GM23338 (cell line): ENCODE measurements at regions not wholly inside any gene's neighbourhood (a gene's known extent, or its start where the extent isn't known, plus 50 kb on each side); places are given as distances from the start of the nearest gene placed in this dataset.

Experiments used
- ATAC-seq: fragments of 200-7000 bp; cut with Tn5 transposase; 3 replicates; pipeline ENCODE4 v1.9.1; 2020
- DNase-seq: peaks from one replicate; pipeline ENCODE4 v3.0.0-alpha.2; 2015; ENCODE audit warnings: low spot score
- H2AFZ ChIP-seq: fragments of 200-600 bp; sonication (generic); 2 replicates; pipeline ENCODE4 v1.8.0; 2016; ENCODE audit warnings: antibody characterized with exemption, mild to moderate bottlenecking, moderate library complexity
- H3F3A ChIP-seq: fragments of 200-600 bp; sonication (generic); replicated peaks from 2 replicates; pipeline ENCODE4 v1.8.0; 2017; ENCODE audit warnings: antibody characterized with exemption, mixed run types, low read depth
- H3K27ac ChIP-seq: fragments of 200-600 bp; sonication (generic); 2 replicates; pipeline ENCODE4 v1.6.1; 2016; ENCODE audit warnings: low read depth
- H3K27me3 ChIP-seq: fragments of 200-600 bp; sonication (generic); 2 replicates; pipeline ENCODE4 v1.8.0; 2016; ENCODE audit warnings: mild to moderate bottlenecking, mixed run types, moderate library complexity; ENCODE audit not compliant: insufficient read depth
- H3K36me3 ChIP-seq: fragments of 200-600 bp; sonication (generic); 2 replicates; pipeline ENCODE4 v1.8.0; 2016; ENCODE audit warnings: mild to moderate bottlenecking; ENCODE audit not compliant: insufficient read depth
- H3K4me1 ChIP-seq: fragments of 200-600 bp; sonication (generic); 2 replicates; pipeline ENCODE4 v1.8.0; 2016; ENCODE audit warnings: mild to moderate bottlenecking, moderate library complexity; ENCODE audit not compliant: insufficient read depth
- H3K4me2 ChIP-seq: fragments of 200-600 bp; sonication (generic); 2 replicates; pipeline ENCODE4 v1.7.1; 2017; ENCODE audit warnings: mixed run types
- H3K4me3 ChIP-seq: fragments of 200-600 bp; sonication (generic); 2 replicates; pipeline ENCODE4 v1.6.1; 2016; ENCODE audit warnings: mixed run types
- H3K79me2 ChIP-seq: fragments of 200-600 bp; sonication (generic); replicated peaks from 2 replicates; pipeline ENCODE4 v1.8.0; 2017; ENCODE audit warnings: mild to moderate bottlenecking; ENCODE audit not compliant: insufficient read depth
- H3K9me2 ChIP-seq: fragments of 200-600 bp; sonication (generic); 2 replicates; pipeline ENCODE4 v1.8.0; 2017; ENCODE audit not compliant: insufficient read depth
- H4K20me1 ChIP-seq: fragments of 200-600 bp; sonication (generic); replicated peaks from 2 replicates; pipeline ENCODE4 v1.8.0; 2017; ENCODE audit warnings: mild to moderate bottlenecking; ENCODE audit not compliant: insufficient read depth
- H3K27ac Mint-ChIP-seq: 2 replicates; pipeline ENCODE4 v1.8.0; 2020; ENCODE audit warnings: inconsistent platforms, mild to moderate bottlenecking, moderate library complexity, mixed read lengths
- H3K27me3 Mint-ChIP-seq: 3 replicates; pipeline ENCODE4 v1.8.0; 2022; ENCODE audit warnings: low read depth, mild to moderate bottlenecking, moderate library complexity, mixed read lengths, inconsistent platforms; ENCODE audit not compliant: insufficient read depth, poor library complexity
- H3K36me3 Mint-ChIP-seq: 3 replicates; pipeline ENCODE4 v1.8.0; 2021; ENCODE audit warnings: low read depth, mild to moderate bottlenecking, inconsistent platforms, moderate library complexity, mixed read lengths
- H3K4me1 Mint-ChIP-seq: 3 replicates; pipeline ENCODE4 v1.8.0; 2020; ENCODE audit warnings: mild to moderate bottlenecking, inconsistent platforms, mixed read lengths
- H3K4me3 Mint-ChIP-seq: 3 replicates; pipeline ENCODE4 v1.8.0; 2021; ENCODE audit warnings: moderate library complexity, mild to moderate bottlenecking, inconsistent platforms, mixed read lengths
- H3K9me3 Mint-ChIP-seq: 3 replicates; pipeline ENCODE4 v1.8.0; 2020; ENCODE audit warnings: moderate library complexity, mild to moderate bottlenecking, inconsistent platforms, mixed read lengths
- CREB1 ChIP-seq: fragments of 250-450 bp; sonication (Bioruptor Pico); IDR thresholded peaks from 2 replicates; pipeline ENCODE4 v1.5.0; 2020; ENCODE audit warnings: low read depth, mild to moderate bottlenecking, moderate library complexity
- CTCF ChIP-seq, 2 experiments: fragments of 200-600 bp in 1 of 2; sonication (generic) in 1 of 2; conservative IDR thresholded peaks; 2 replicates each; pipeline versions ENCODE4 v1.5.1 to v1.6.1; 2016 to 2017; ENCODE audit warnings: antibody characterized with exemption in 2 of 2, low read depth in 2 of 2, mild to moderate bottlenecking in 2 of 2, moderate library complexity in 1 of 2
- EZH2 ChIP-seq: fragments of 200-600 bp; sonication (generic); IDR thresholded peaks from one replicate; pipeline ENCODE4 v1.8.0; 2017; ENCODE audit warnings: antibody characterized with exemption, mild to moderate bottlenecking, low read depth; ENCODE audit not compliant: unreplicated experiment
- EZH2phosphoT487 ChIP-seq: fragments of 200-600 bp; sonication (generic); IDR thresholded peaks from one replicate; pipeline ENCODE4 v1.8.1; 2018; ENCODE audit warnings: antibody characterized with exemption; ENCODE audit not compliant: unreplicated experiment
- JUNB ChIP-seq: IDR thresholded peaks from one replicate; pipeline ENCODE4 v1.6.1; 2016; ENCODE audit warnings: antibody characterized with exemption; ENCODE audit not compliant: unreplicated experiment
- NANOG ChIP-seq: IDR thresholded peaks from 2 replicates; pipeline ENCODE4 v1.6.1; 2016; ENCODE audit warnings: antibody characterized with exemption, borderline replicate concordance
- POLR2AphosphoS5 ChIP-seq: IDR thresholded peaks from 2 replicates; pipeline ENCODE4 v1.6.1; 2016; ENCODE audit warnings: antibody characterized with exemption, low read depth
- REST ChIP-seq: IDR thresholded peaks from one replicate; pipeline ENCODE4 v1.6.1; 2018; ENCODE audit warnings: antibody characterized with exemption; ENCODE audit not compliant: unreplicated experiment

- Mint-ChIP-seq H3K27me3 (no peaks in the 10 kb centered on the region), H3K27ac (no peak overlapping the region), H3K9me3 (no peaks in the 10 kb centered on the region), H3K4me3 (no peak overlapping the region), H3K36me3 (no peaks in the 10 kb centered on the region), H3K4me1 (no peaks in the 10 kb centered on the region)
- H3K36me3 ChIP-seq, result no peaks in the 10 kb centered on the region
- no peaks in the 10 kb centered on the region for H3K4me1 ChIP-seq
- no peaks in the 10 kb centered on the region for H4K20me1 ChIP-seq
- DNase-seq (no peak), ATAC-seq (no peak)
- no peaks in the 10 kb centered on the region for H3K27me3 ChIP-seq
- H3K27ac ChIP-seq, result no peak overlapping the region
- no peak for TF ChIP-seq NANOG
- TF ChIP-seq JUNB, result no peak
- no peak for TF ChIP-seq EZH2phosphoT487
- TF ChIP-seq REST, result no peak
- H3K4me3 ChIP-seq, result no peak overlapping the region
- H3K79me2 ChIP-seq, result no peaks in the 10 kb centered on the region
- H3K9me2 ChIP-seq, result peaks cover 6% of the 10 kb centered on the region
- no peak overlapping the region for H3K4me2 ChIP-seq
- no peaks in the 10 kb centered on the region for H3F3A ChIP-seq
- H2AFZ ChIP-seq, result no peak overlapping the region
Observed at GRCh38 chr1:55775007-55775406, 559.8 kb upstream of the USP24 start.

- no peaks in the 10 kb centered on the region for H3K36me3 ChIP-seq
- TF ChIP-seq EZH2phosphoT487 (no peak), CREB1 (CRISPR knock-in tag) (no peak), EZH2 (no peak)
- DNase-seq (no peak), ATAC-seq (no peak)
- H3K9me2 ChIP-seq, result peaks cover 6% of the 10 kb centered on the region
- Mint-ChIP-seq H3K4me1 (no peaks in the 10 kb centered on the region), H3K27me3 (no peaks in the 10 kb centered on the region), H3K9me3 (no peaks in the 10 kb centered on the region), H3K36me3 (no peaks in the 10 kb centered on the region), H3K27ac (no peak overlapping the region), H3K4me3 (no peak overlapping the region)
- H3K27ac ChIP-seq, result no peak overlapping the region
- H2AFZ ChIP-seq, result no peak overlapping the region
- no peaks in the 10 kb centered on the region for H3K27me3 ChIP-seq
- no peaks in the 10 kb centered on the region for H3K79me2 ChIP-seq
- H4K20me1 ChIP-seq, result no peaks in the 10 kb centered on the region
- no peaks in the 10 kb centered on the region for H3F3A ChIP-seq
- no peak overlapping the region for H3K4me2 ChIP-seq
- H3K4me1 ChIP-seq, result no peaks in the 10 kb centered on the region
- H3K4me3 ChIP-seq, result no peak overlapping the region
Observed at GRCh38 chr1:55774446-55774845, 559.3 kb upstream of the USP24 start.

GRCh38 chr1:55773211-55773940 lies 558.2 kb upstream of the USP24 start:
- ATAC-seq, result no peak
- no peaks in the 10 kb centered on the region for H3K9me3 Mint-ChIP-seq
- H3K36me3 Mint-ChIP-seq, result no peaks in the 10 kb centered on the region

More at GRCh38 chr1:55773211-55773940, 558.2 kb upstream of the USP24 start:
- Histone ChIP-seq H2AFZ (no peak overlapping the region), H3K36me3 (no peaks in the 10 kb centered on the region), H4K20me1 (no peaks in the 10 kb centered on the region), H3K27me3 (no peaks in the 10 kb centered on the region), H3K9me2 (peaks cover 6% of the 10 kb centered on the region), H3K4me1 (no peaks in the 10 kb centered on the region), H3K4me2 (no peak overlapping the region), H3K4me3 (no peak overlapping the region), H3K79me2 (no peaks in the 10 kb centered on the region), H3F3A (no peaks in the 10 kb centered on the region), H3K27ac (no peak overlapping the region)
- Mint-ChIP-seq H3K27me3 (no peaks in the 10 kb centered on the region), H3K4me3 (no peak overlapping the region), H3K4me1 (no peaks in the 10 kb centered on the region), H3K27ac (no peak overlapping the region)
- DNase-seq, result no peak
- no peak for TF ChIP-seq REST
- TF ChIP-seq POLR2AphosphoS5, result no peak
- TF ChIP-seq CTCF (conservative IDR thresholded peaks at IDR 0.05; ENCODE audit: low read depth in 2 of 2), result no peak
